ENCODE measurements at regions not wholly inside any gene's neighbourhood (a gene's known extent, or its start where the extent isn't known, plus 50 kb on each side); places are given as distances from the start of the nearest gene placed in this dataset.

GRCh38 chr11:22479971-22480720, 142.0 kb downstream of the SLC17A6 start:
- Histone ChIP-seq H3K27ac (ENCODE audit: low read depth, low read length) (no peak overlapping the region), H3K27me3 (ENCODE audit: control insufficient read depth, insufficient read depth, low read length) (no peaks in the 10 kb centered on the region), H3K4me3 (ENCODE audit: low read length) (no peak overlapping the region), H3K36me3 (ENCODE audit: control insufficient read depth, insufficient read depth, low read length) (no peaks in the 10 kb centered on the region), H3K4me1 (ENCODE audit: control insufficient read depth, insufficient read depth, low read length) (no peaks in the 10 kb centered on the region), H3K9ac (ENCODE audit: low read length) (no peak overlapping the region)

- Histone ChIP-seq H3K27ac (ENCODE audit: low read depth, low read length) (no peak overlapping the region), H3K27me3 (ENCODE audit: control insufficient read depth, insufficient read depth, low read length) (no peaks in the 10 kb centered on the region), H3K4me3 (ENCODE audit: low read length) (no peak overlapping the region), H3K9ac (ENCODE audit: low read length) (no peak overlapping the region), H3K36me3 (ENCODE audit: control insufficient read depth, insufficient read depth, low read length) (no peaks in the 10 kb centered on the region), H3K4me1 (ENCODE audit: control insufficient read depth, insufficient read depth, low read length) (no peaks in the 10 kb centered on the region)
These were observed 141.0 kb downstream of the SLC17A6 start for GRCh38 chr11:22479208-22479607.

GRCh38 chr11:22478169-22478568, 140.0 kb downstream of the SLC17A6 start:
- Histone ChIP-seq H3K27ac (ENCODE audit: low read depth, low read length) (no peak overlapping the region), H3K4me3 (ENCODE audit: low read length) (no peak overlapping the region), H3K4me1 (ENCODE audit: control insufficient read depth, insufficient read depth, low read length) (no peaks in the 10 kb centered on the region), H3K27me3 (ENCODE audit: control insufficient read depth, insufficient read depth, low read length) (no peaks in the 10 kb centered on the region), H3K9ac (ENCODE audit: low read length) (no peak overlapping the region), H3K36me3 (ENCODE audit: control insufficient read depth, insufficient read depth, low read length) (no peaks in the 10 kb centered on the region)

DNA sequence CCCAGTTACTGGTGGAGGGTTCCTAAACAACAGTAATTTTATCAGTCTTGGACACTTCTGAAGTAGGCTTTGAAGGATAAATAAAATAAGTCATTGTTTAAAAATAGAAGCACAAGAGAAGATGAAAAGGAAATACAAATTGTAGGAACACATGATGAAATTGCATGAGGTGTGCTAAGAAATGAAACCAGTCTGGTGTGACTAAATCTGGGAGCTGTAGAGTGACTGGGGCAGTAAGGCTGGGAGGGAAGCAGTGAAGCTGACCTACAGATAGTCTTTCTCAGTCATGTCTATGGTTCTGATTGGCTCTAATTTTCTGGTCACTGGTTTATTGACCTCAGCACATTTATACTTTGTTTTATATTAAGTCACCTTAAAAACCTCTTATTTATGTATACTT, 139.1 kb downstream of the SLC17A6 start:
- Histone ChIP-seq H3K4me1 (ENCODE audit: control insufficient read depth, insufficient read depth, low read length) (no peaks in the 10 kb centered on the region), H3K27me3 (ENCODE audit: control insufficient read depth, insufficient read depth, low read length) (no peaks in the 10 kb centered on the region), H3K9ac (ENCODE audit: low read length) (no peak overlapping the region), H3K4me3 (ENCODE audit: low read length) (no peak overlapping the region), H3K36me3 (ENCODE audit: control insufficient read depth, insufficient read depth, low read length) (no peaks in the 10 kb centered on the region), H3K27ac (ENCODE audit: low read depth, low read length) (no peak overlapping the region)

- H3K27me3 ChIP-seq (ENCODE audit: control insufficient read depth, insufficient read depth, low read length), result no peaks in the 10 kb centered on the region
- no peaks in the 10 kb centered on the region for H3K4me1 ChIP-seq (ENCODE audit: control insufficient read depth, insufficient read depth, low read length)
- no peak overlapping the region for H3K4me3 ChIP-seq (ENCODE audit: low read length)
- no peak overlapping the region for H3K27ac ChIP-seq (ENCODE audit: low read depth, low read length)
- no peaks in the 10 kb centered on the region for H3K36me3 ChIP-seq (ENCODE audit: control insufficient read depth, insufficient read depth, low read length)
- H3K9ac ChIP-seq (ENCODE audit: low read length), result no peak overlapping the region
These were observed 138.4 kb downstream of the SLC17A6 start for GRCh38 chr11:22476589-22476988.

GRCh38 chr11:22474616-22475015, 136.4 kb downstream of the SLC17A6 start:
- Histone ChIP-seq H3K4me3 (ENCODE audit: low read length) (no peak overlapping the region), H3K27ac (ENCODE audit: low read depth, low read length) (no peak overlapping the region), H3K9ac (ENCODE audit: low read length) (no peak overlapping the region), H3K36me3 (ENCODE audit: control insufficient read depth, insufficient read depth, low read length) (no peaks in the 10 kb centered on the region), H3K27me3 (ENCODE audit: control insufficient read depth, insufficient read depth, low read length) (no peaks in the 10 kb centered on the region), H3K4me1 (ENCODE audit: control insufficient read depth, insufficient read depth, low read length) (no peaks in the 10 kb centered on the region)

- H3K27ac ChIP-seq (ENCODE audit: low read depth, low read length), result no peak overlapping the region
- no peaks in the 10 kb centered on the region for H3K4me1 ChIP-seq (ENCODE audit: control insufficient read depth, insufficient read depth, low read length)
- H3K9ac ChIP-seq (ENCODE audit: low read length), result no peak overlapping the region
- H3K36me3 ChIP-seq (ENCODE audit: control insufficient read depth, insufficient read depth, low read length), result no peaks in the 10 kb centered on the region
- H3K27me3 ChIP-seq (ENCODE audit: control insufficient read depth, insufficient read depth, low read length), result no peaks in the 10 kb centered on the region
- no peak overlapping the region for H3K4me3 ChIP-seq (ENCODE audit: low read length)
These were observed 135.4 kb downstream of the SLC17A6 start for GRCh38 chr11:22473586-22473985.

GRCh38 chr11:22472306-22472705, 134.1 kb downstream of the SLC17A6 start:
- H3K4me1 ChIP-seq (ENCODE audit: control insufficient read depth, insufficient read depth, low read length), result no peaks in the 10 kb centered on the region
- H3K4me3 ChIP-seq (ENCODE audit: low read length), result no peak overlapping the region
- H3K27me3 ChIP-seq (ENCODE audit: control insufficient read depth, insufficient read depth, low read length), result no peaks in the 10 kb centered on the region
- H3K27ac ChIP-seq (ENCODE audit: low read depth, low read length), result no peak overlapping the region
- no peaks in the 10 kb centered on the region for H3K36me3 ChIP-seq (ENCODE audit: control insufficient read depth, insufficient read depth, low read length)
- no peak overlapping the region for H3K9ac ChIP-seq (ENCODE audit: low read length)

DNA sequence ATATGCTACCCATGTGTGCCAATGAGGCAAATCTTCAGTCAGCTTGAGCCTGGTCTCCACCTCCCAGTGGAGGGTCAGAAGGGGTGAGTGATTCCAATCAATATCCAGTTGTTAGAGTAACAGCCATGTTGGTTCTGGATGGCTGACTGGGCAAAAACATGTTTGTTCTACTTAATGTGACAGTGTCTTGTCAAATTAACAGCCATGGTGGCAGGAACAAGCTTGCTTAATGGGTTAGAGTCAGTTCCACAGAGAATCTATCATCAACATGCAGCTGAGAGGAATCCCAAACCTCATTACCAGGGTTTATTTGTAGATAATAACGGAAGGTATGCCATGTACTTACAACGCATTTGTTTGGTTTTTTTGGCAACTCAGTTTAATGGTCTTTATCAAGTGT, 133.2 kb downstream of the SLC17A6 start:
- Histone ChIP-seq H3K4me1 (ENCODE audit: control insufficient read depth, insufficient read depth, low read length) (no peaks in the 10 kb centered on the region), H3K27ac (ENCODE audit: low read depth, low read length) (no peak overlapping the region), H3K9ac (ENCODE audit: low read length) (no peak overlapping the region), H3K27me3 (ENCODE audit: control insufficient read depth, insufficient read depth, low read length) (no peaks in the 10 kb centered on the region), H3K36me3 (ENCODE audit: control insufficient read depth, insufficient read depth, low read length) (no peaks in the 10 kb centered on the region), H3K4me3 (ENCODE audit: low read length) (no peak overlapping the region)

DNA sequence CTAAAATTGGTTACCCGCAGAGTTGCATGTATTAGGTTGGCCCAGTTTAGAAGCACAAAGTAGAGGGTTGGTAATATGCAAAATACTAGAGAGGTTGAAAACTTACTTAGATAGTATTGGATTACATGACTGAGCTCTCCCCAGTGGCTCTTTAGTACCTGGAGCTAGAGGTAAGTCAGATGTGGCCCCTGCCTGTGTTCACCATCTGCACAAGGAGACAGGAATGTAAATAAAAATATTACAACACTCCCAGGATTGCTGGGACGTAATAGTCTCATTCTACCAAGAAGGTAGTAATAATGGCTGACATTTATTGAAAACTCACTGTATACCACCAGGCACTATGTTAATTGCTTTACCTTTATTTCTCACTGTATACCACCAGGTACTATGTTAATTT, 129.6 kb downstream of the SLC17A6 start:
- no peak overlapping the region for H3K4me3 ChIP-seq (ENCODE audit: low read length)
- no peaks in the 10 kb centered on the region for H3K36me3 ChIP-seq (ENCODE audit: control insufficient read depth, insufficient read depth, low read length)
- no peaks in the 10 kb centered on the region for H3K4me1 ChIP-seq (ENCODE audit: control insufficient read depth, insufficient read depth, low read length)
- H3K9ac ChIP-seq (ENCODE audit: low read length), result no peak overlapping the region
- no peak overlapping the region for H3K27ac ChIP-seq (ENCODE audit: low read depth, low read length)
- no peaks in the 10 kb centered on the region for H3K27me3 ChIP-seq (ENCODE audit: control insufficient read depth, insufficient read depth, low read length)

- no peaks in the 10 kb centered on the region for H3K4me1 ChIP-seq (ENCODE audit: control insufficient read depth, insufficient read depth, low read length)
- no peaks in the 10 kb centered on the region for H3K36me3 ChIP-seq (ENCODE audit: control insufficient read depth, insufficient read depth, low read length)
- H3K4me3 ChIP-seq (ENCODE audit: low read length), result no peak overlapping the region
- no peak overlapping the region for H3K27ac ChIP-seq (ENCODE audit: low read depth, low read length)
- no peak overlapping the region for H3K9ac ChIP-seq (ENCODE audit: low read length)
- H3K27me3 ChIP-seq (ENCODE audit: control insufficient read depth, insufficient read depth, low read length), result no peaks in the 10 kb centered on the region
These were observed 129.1 kb downstream of the SLC17A6 start for GRCh38 chr11:22467248-22467647.

- Histone ChIP-seq H3K4me3 (ENCODE audit: low read length) (no peak overlapping the region), H3K27ac (ENCODE audit: low read depth, low read length) (no peak overlapping the region), H3K4me1 (ENCODE audit: control insufficient read depth, insufficient read depth, low read length) (no peaks in the 10 kb centered on the region), H3K27me3 (ENCODE audit: control insufficient read depth, insufficient read depth, low read length) (no peaks in the 10 kb centered on the region), H3K36me3 (ENCODE audit: control insufficient read depth, insufficient read depth, low read length) (no peaks in the 10 kb centered on the region), H3K9ac (ENCODE audit: low read length) (no peak overlapping the region)
These were observed 128.6 kb downstream of the SLC17A6 start for GRCh38 chr11:22466809-22467208.

DNA sequence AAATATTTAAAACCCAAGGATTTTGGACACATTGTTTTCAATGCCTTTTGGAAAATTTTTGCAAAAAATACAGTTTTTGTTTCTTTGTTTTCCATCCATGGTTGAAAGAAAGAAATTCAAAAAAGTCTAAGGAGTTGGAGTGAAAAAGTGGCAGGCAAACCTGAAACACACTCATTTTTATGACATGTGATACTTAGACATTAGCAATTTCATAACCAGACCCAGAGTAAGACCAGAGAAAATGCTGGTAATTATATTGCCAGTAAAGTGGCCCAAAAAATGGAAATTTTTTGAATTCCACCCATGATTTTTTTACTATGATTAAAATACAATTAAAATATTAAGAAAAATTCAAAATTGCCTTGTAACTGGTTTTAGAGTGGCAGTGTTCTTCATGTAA, 128.2 kb downstream of the SLC17A6 start:
- no peak overlapping the region for H3K9ac ChIP-seq (ENCODE audit: low read length)
- no peaks in the 10 kb centered on the region for H3K27me3 ChIP-seq (ENCODE audit: control insufficient read depth, insufficient read depth, low read length)
- no peaks in the 10 kb centered on the region for H3K36me3 ChIP-seq (ENCODE audit: control insufficient read depth, insufficient read depth, low read length)
- H3K4me1 ChIP-seq (ENCODE audit: control insufficient read depth, insufficient read depth, low read length), result no peaks in the 10 kb centered on the region
- no peak overlapping the region for H3K27ac ChIP-seq (ENCODE audit: low read depth, low read length)
- H3K4me3 ChIP-seq (ENCODE audit: low read length), result no peak overlapping the region
